ENCODE measurements at regions not wholly inside any gene's neighbourhood (a gene's known extent, or its start where the extent isn't known, plus 50 kb on each side); places are given as distances from the start of the nearest gene placed in this dataset.
"Not testable (repeated sequence)": the region's sequence is repeated elsewhere in the genome, so short reads cannot be mapped to it uniquely, and the experiment has no call there.

DNA sequence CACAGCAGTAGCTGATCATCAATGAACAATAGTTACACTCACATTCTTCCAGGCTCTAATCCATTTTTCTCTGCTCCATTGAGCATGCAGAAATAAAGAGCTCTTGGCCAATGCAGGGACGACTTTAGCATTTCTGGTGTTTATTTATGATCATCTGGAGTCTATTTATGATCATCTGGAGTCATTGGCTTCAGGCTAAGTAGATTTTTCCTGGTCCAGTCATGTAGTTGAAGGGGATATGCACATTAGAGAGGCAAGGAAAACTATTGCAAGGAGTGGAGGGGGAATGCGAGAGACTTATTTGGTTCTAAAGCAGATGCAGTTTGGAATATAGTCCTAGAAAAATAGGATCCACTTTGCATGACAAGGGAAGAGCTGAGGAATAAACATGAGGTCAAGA, 113.0 kb upstream of the PRSS12 start:
- DNase-seq (ENCODE audit: low read depth, low spot score); in situ Hi-C loops (cut with HindIII; ENCODE audit: low sequenced_read_pairs): not testable (repeated sequence)

DNA sequence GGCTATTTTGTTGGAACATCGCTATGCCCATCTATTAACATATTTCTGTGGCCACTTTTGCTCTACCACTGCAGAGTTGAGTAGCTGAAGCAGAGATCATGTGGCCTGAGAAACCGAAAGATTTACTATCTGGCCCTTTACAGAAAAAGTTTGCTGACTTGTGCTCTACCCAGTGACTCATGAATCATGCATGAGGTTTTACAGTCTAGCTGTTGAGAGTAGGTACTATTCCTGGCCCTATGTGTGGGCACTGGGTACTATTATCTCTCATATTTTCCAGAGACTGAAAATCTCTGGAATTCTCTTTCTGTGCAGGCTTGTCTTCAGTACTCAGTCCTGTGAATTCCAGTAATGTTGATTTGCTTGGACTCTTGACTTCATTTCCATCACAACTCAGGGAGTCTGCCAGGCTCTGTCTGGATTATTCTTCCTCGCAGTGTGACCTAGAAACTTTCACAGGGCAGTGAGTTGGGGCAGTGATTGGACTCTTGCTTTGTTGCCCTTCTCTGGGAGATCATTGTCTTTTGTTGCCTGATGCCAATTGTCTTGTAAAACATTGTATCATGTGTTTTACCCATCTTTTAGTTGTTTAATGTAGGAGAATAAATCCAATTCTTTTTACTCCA, 121.3 kb upstream of the PRSS12 start:
- H3K4me3 ChIP-seq (ENCODE audit: low read depth, low read length); in situ Hi-C loops (cut with HindIII; ENCODE audit: low sequenced_read_pairs): not testable (repeated sequence)
- peak; percentile 15 for DNase-seq (ENCODE audit: low read depth, low spot score)

More for the DNA sequence above, 113.0 kb upstream of the PRSS12 start:
- H3K4me3 ChIP-seq (ENCODE audit: low read depth, low read length) = not testable (repeated sequence)

DNA sequence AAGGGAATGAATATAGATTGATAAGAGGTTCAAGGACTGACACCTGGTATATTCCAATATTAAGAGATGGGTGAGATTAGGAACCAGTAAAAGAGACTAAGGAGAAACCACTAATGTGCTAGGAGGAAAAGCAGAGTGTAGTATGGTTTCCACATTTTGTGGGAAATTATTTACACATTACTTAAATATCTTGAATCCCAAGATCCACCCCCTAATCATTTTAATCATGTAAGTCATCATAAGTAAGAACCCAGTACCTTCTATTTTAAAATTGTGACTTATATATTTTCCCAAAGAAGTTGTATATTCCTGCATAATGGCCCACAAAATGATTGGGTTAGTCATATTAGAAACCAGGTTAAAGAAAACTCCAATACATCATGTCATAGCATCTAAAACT, 122.0 kb upstream of the PRSS12 start:
- H3K4me3 ChIP-seq (ENCODE audit: low read depth, low read length); DNase-seq (ENCODE audit: low read depth, low spot score); in situ Hi-C loops (cut with HindIII; ENCODE audit: low sequenced_read_pairs): not testable (repeated sequence)

DNA sequence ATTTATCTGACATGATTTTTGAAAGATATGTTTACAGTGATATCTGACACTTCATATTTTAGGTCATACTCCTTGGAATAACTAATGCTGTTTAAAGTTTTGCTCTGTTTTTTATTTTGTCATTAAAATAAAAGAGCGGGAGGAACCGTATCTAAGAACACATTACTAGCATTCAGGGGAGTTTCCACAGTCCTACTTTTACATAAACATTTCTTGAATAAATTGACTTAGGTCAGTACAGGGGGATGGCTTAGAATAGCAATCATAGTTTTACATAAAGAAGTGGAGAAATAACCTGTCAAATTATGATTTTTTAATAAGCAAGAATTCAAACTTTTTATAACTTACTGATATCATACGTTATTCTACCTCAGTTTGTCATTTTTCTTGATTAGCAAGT, 123.1 kb upstream of the PRSS12 start:
- H3K4me3 ChIP-seq (ENCODE audit: low read depth, low read length); in situ Hi-C loops (cut with HindIII; ENCODE audit: low sequenced_read_pairs); DNase-seq (ENCODE audit: low read depth, low spot score): not testable (repeated sequence)

DNA sequence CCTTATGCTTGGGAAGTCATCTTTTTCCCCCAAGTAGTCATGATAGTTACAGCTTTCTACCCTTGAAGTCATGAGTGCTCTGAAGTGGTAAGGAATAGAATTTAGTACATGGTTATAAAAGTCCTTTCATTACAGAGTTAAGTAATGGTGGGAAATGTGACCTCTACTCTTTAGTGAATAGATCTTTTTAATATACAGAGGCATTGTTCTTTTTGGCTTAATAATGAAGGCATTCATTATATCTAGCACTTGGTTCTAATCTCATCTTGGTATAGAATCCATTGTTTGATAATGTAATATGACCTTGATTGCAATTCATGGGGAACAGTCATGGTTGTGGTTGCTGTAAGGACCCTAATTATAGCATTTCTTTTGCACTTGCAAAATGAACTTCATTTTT, 125.0 kb upstream of the PRSS12 start:
- in situ Hi-C loops (cut with HindIII; ENCODE audit: low sequenced_read_pairs); H3K4me3 ChIP-seq (ENCODE audit: low read depth, low read length): not testable (repeated sequence)

DNA sequence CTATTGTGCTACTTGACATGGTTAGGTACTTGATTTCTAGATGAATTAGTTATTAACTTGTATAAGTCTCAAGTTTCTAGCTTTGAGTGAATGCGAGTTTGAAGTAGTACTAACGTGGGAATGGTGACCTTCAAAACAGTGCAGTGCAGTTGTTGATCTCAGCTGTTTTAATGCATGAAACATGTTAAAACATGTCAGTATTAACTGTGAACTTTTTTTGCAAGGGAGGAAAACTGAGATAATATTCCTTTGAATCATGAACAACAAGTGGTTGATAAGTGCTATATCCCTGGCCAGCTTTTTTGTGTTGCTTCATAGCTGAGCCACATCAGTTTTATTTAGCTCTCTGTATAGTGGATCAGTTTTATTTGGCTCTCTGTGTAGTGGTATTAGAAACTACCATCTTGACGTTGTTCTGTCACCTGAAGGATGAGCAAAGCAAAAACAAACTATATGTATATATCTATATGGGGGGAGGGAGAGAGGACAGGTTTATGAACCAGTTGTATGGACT, 133.1 kb upstream of the PRSS12 start:
- H3K4me3 ChIP-seq (ENCODE audit: low read depth, low read length); DNase-seq (ENCODE audit: low read depth, low spot score); in situ Hi-C loops (cut with HindIII; ENCODE audit: low sequenced_read_pairs): not testable (repeated sequence)

More for the DNA sequence above, 125.0 kb upstream of the PRSS12 start:
- DNase-seq (ENCODE audit: low read depth, low spot score) = not testable (repeated sequence)

DNA sequence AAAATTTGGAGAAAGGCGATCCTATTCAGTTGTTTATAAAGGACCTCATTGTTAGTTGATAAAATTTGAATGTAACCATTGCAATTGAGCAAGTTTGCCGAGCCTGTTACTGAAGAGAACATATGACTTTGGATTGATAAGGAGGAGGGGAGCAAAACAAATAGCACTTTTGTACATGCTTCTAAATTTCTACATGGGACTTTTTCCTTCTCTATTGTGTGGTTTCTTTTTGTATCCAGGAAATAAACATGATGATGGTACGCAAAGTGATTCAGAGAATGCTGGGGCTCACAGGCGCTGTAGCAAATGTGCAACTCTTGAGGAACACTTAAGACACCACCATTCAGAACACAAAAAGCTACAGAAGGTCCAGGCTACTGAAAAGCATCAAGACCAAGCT, 140.2 kb upstream of the PRSS12 start:
- in situ Hi-C loops (cut with HindIII; ENCODE audit: low sequenced_read_pairs); H3K4me3 ChIP-seq (ENCODE audit: low read depth, low read length); DNase-seq (ENCODE audit: low read depth, low spot score): not testable (repeated sequence)

DNA sequence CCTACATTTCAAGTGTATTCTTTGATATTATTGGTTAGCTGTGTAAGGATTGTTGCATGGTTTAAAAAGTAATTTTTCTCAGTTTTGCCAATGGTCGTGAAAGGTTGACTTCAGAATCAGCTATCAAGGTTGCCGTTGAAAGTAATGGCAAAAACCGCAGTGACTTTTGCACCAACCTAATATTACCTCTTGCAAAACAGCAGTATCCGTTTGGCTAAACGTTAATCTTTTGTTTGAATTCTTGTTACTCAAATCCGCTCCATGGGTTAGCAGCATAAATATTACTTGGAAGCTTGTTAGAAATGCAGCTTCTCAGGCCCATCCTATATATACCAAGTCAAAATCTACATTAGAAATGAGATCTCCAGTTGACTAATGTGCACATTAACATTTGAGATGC, 141.6 kb upstream of the PRSS12 start:
- in situ Hi-C loops (cut with HindIII; ENCODE audit: low sequenced_read_pairs); H3K4me3 ChIP-seq (ENCODE audit: low read depth, low read length); DNase-seq (ENCODE audit: low read depth, low spot score): not testable (repeated sequence)

DNA sequence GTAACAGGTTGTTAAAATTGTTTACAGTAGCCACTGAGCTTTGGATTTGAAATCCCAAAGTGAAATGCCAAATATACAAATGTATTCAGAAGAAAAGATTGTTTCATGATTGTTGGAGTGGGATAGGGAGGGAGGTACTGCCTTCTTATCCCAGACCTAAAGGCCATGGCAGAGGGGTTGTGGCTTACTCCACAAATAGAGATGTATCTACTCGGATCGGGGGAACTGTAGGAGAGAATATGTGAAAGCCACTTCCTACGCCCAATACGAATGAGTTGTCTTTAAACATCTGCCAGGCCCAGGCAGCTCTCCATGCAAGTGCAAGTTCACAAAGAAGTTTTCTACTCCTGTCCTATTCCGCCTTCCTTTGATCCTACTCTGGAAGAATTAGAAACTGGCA, 150.2 kb upstream of the PRSS12 start:
- H3K4me3 ChIP-seq (ENCODE audit: low read depth, low read length); DNase-seq (ENCODE audit: low read depth, low spot score); in situ Hi-C loops (cut with HindIII; ENCODE audit: low sequenced_read_pairs): not testable (repeated sequence)

DNA sequence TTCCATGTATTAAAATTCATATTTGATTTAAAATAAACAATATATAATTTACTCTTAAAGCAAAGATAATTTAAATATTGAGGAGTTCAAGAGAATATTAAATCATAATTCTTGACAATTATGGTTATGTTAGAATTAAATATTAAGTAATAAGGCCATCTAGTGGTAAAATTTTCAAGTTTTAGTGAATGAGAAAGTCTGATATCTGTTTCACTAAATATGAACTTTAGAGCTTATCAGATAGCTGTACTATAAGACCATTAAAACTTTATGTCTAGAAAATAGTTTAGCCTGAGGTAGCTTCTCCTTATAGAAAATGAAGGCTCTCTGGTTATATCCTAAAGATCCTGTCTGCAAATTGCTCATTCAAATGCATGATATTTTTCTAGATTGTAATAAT, 152.1 kb upstream of the PRSS12 start:
- DNase-seq (ENCODE audit: low read depth, low spot score); H3K4me3 ChIP-seq (ENCODE audit: low read depth, low read length); in situ Hi-C loops (cut with HindIII; ENCODE audit: low sequenced_read_pairs): not testable (repeated sequence)

DNA sequence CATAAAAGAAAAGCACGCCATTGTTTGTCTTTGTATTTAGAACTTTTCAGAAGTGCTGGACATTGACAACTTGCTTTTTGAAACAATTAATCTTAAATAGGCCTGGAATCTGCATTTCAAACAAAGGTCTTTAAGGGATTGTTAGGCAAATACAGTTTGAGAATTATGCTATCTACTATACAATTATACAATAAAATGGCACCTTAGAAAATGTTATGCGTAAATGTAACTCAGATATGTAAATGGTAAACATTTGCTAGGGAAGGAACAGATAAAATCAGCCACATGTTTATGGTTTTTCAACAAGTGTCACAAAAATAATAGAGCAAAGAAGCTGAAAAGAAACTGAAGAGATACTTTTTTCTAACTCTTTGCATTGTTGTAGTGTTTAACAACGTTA, 152.7 kb upstream of the PRSS12 start:
- DNase-seq (ENCODE audit: low read depth, low spot score); in situ Hi-C loops (cut with HindIII; ENCODE audit: low sequenced_read_pairs); H3K4me3 ChIP-seq (ENCODE audit: low read depth, low read length): not testable (repeated sequence)

DNA sequence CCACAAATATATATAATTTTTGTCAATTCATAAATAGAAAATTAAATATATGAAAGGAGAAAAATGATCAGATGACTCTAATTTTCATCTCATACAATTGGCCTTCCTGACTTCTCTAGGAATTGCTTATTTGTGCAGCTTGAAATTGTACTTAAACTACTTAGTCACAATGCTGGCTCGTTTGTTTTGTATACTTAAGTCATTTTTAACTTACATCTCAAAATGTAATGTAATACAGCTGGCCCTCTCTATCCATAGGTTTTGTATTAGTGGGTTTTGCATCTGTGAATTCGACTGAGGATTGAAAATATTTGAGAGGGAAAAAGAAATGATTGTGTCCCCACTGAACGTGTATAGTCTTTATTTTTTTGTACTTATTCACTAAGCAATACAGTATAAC, 160.1 kb upstream of the PRSS12 start:
- H3K4me3 ChIP-seq (ENCODE audit: low read depth, low read length); in situ Hi-C loops (cut with HindIII; ENCODE audit: low sequenced_read_pairs); DNase-seq (ENCODE audit: low read depth, low spot score): not testable (repeated sequence)

DNA sequence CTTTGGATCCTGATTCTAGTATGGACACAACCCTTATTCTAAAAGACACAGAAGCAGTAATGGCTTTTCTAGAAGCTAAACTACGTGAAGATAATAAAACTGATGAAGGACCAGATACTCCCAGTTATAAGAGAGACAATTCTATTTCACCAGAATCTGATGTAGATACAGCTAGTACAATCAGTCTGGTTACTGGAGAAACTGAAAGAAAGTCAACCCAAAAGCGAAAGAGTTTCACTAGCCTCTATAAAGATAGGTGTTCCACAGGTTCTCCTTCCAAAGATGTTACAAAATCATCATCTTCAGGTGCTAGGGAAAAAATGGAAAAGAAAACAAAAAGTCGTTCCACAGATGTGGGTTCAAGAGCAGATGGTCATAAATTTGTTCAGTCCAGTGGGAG, 161.5 kb upstream of the PRSS12 start:
- H3K4me3 ChIP-seq (ENCODE audit: low read depth, low read length); in situ Hi-C loops (cut with HindIII; ENCODE audit: low sequenced_read_pairs); DNase-seq (ENCODE audit: low read depth, low spot score): not testable (repeated sequence)

DNA sequence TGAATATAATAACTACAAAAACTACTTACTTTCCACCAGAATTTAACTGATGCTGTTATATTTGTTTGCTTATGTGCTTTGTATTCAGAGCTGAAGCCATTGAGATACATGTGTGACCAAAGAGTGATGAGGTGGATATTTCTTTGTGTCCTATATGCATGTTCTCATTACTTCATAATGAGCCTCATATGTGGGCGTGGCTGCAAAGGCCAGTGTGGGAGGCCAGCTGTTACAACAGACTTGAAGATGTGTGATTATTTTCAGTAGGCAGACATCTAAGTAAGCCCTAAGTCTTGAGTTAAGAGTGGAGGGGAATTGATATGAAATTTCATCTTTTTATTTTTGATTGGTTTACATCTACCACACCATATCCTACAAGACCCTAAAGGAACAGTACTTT, 163.3 kb upstream of the PRSS12 start:
- H3K4me3 ChIP-seq (ENCODE audit: low read depth, low read length); in situ Hi-C loops (cut with HindIII; ENCODE audit: low sequenced_read_pairs): not testable (repeated sequence)

DNA sequence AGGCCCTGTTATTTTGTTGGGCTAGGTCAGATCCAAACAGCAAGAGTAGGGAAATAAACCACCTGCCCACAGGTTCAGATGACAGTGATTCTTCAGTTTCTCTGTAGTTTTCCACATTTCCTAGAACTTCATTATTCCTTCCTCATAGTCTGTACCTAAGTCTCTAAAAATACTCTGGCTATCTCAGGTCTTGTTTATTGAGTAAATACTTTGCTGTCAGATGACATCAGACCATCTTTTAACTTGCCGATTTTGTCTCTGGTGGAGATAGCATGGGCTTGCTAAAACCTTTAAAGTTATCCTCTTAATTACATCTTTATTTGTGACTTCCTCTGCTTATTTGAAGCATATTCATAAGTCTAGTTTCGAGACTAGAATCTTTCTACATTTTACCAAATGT, 155.1 kb upstream of the METTL14 start:
- DNase-seq (ENCODE audit: low read depth, low spot score); in situ Hi-C loops (cut with HindIII; ENCODE audit: low sequenced_read_pairs); H3K4me3 ChIP-seq (ENCODE audit: low read depth, low read length): not testable (repeated sequence)

More for the DNA sequence above, 163.3 kb upstream of the PRSS12 start:
- DNase-seq (ENCODE audit: low read depth, low spot score) = not testable (repeated sequence)

DNA sequence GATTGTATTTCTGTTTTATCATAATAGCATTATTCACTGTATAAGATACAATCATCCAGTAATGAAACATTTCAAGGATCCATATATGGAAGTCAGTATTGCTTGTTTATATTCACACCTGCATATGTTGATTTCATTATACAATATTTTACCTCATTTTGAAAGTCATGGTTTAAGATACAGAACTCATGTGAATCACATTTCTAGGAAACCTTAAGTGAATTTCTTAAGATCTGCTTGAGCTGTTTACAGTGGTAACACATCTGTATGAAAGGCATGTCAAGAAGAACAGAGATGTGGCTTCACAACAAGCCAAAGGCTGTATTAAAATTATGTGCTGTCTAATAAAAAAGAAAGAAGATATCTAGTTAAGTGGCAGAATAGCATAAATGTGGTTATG, 153.2 kb upstream of the METTL14 start:
- DNase-seq (ENCODE audit: low read depth, low spot score); H3K4me3 ChIP-seq (ENCODE audit: low read depth, low read length); in situ Hi-C loops (cut with HindIII; ENCODE audit: low sequenced_read_pairs): not testable (repeated sequence)

DNA sequence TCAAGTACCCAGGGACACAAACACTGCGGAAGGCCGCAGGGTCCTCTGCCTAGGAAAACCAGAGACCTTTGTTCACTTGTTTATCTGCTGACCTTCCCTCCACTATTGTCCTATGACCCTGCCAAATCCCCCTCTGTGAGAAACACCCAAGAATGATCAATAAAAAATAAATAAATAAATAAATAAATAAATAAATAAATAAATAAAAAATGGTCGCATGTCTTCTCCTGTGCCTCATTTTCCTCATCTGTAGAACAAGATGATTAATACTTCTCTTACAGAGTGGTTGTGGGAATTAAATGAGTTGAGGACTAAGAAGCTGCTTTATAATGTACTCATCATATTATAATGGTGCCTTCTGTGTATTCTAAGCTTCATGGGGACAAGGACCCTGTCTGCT, 149.4 kb upstream of the METTL14 start:
- in situ Hi-C loops (cut with HindIII; ENCODE audit: low sequenced_read_pairs); DNase-seq (ENCODE audit: low read depth, low spot score); H3K4me3 ChIP-seq (ENCODE audit: low read depth, low read length): not testable (repeated sequence)
